PC-9 (cell line): ENCODE measurements at regions not wholly inside any gene's neighbourhood (a gene's known extent, or its start where the extent isn't known, plus 50 kb on each side); places are given as distances from the start of the nearest gene placed in this dataset.

Experiments used
- BruUV-seq: library from RNA; stranded (reverse); fragments of 400-500 nt; replicated peaks from 2 replicates; lab custom pipeline; 2021; lab: Mats Ljungman, UMichigan
- CTCF ChIA-PET: fragments of 300-600 bp; sonication (Branson Sonifier 250); formaldehyde crosslinking; loops from one replicate; lab custom pipeline; 2022; ENCODE audit warnings: antibody characterized with exemption; lab: Charles Lee
- POLR2A ChIA-PET: fragments of 300-600 bp; sonication (Branson Sonifier 250); formaldehyde crosslinking; loops from one replicate; lab custom pipeline; 2022; ENCODE audit warnings: antibody characterized with exemption; ENCODE audit not compliant: unreplicated experiment; lab: Charles Lee
- DNase-seq, 2 experiments: peaks; one replicate each; pipeline versions ENCODE4 v3.0.0 to v3.0.0-alpha.2; 2015 to 2022; ENCODE audit warnings: mixed read lengths in 1 of 2
- H2AFZ ChIP-seq: fragments of 200-600 bp; sonication (generic); 2 replicates; pipeline ENCODE4 v1.8.1; 2017; ENCODE audit warnings: antibody characterized with exemption
- H3F3A ChIP-seq: fragments of 200-600 bp; sonication (generic); 2 replicates; pipeline ENCODE4 v1.8.1; 2017; ENCODE audit warnings: antibody characterized with exemption, mild to moderate bottlenecking, low read depth; ENCODE audit not compliant: insufficient read depth
- H3K27ac ChIP-seq: fragments of 200-600 bp; sonication (generic); 2 replicates; pipeline ENCODE4 v1.6.1; 2016; ENCODE audit warnings: mixed run types
- H3K27me3 ChIP-seq: fragments of 200-600 bp; sonication (generic); 2 replicates; pipeline ENCODE4 v1.6.1; 2016; ENCODE audit warnings: low read depth, mixed run types; ENCODE audit not compliant: insufficient read depth
- H3K36me3 ChIP-seq: fragments of 200-600 bp; sonication (generic); 2 replicates; pipeline ENCODE4 v1.6.1; 2016; ENCODE audit warnings: low read depth, mixed run types
- H3K4me1 ChIP-seq: fragments of 200-600 bp; sonication (generic); replicated peaks from 2 replicates; pipeline ENCODE4 v1.6.1; 2016; ENCODE audit warnings: mixed run types; ENCODE audit not compliant: insufficient read depth
- H3K4me2 ChIP-seq: fragments of 200-600 bp; sonication (generic); 2 replicates; pipeline ENCODE4 v1.6.1; 2017; ENCODE audit warnings: mixed run types
- H3K4me3 ChIP-seq: fragments of 200-600 bp; sonication (generic); 2 replicates; pipeline ENCODE4 v1.6.1; 2016; ENCODE audit warnings: mixed run types
- H3K79me2 ChIP-seq: fragments of 200-600 bp; sonication (generic); 2 replicates; pipeline ENCODE4 v1.6.1; 2017; ENCODE audit warnings: low read depth, mixed run types
- H3K9me2 ChIP-seq: fragments of 200-600 bp; sonication (generic); 2 replicates; pipeline ENCODE4 v1.8.1; 2017; ENCODE audit warnings: mild to moderate bottlenecking; ENCODE audit not compliant: insufficient read depth
- H3K9me3 ChIP-seq: fragments of 200-600 bp; sonication (generic); 2 replicates; pipeline ENCODE4 v1.8.1; 2016; ENCODE audit warnings: low read depth; ENCODE audit not compliant: insufficient read depth
- H4K20me1 ChIP-seq: fragments of 200-600 bp; sonication (generic); 2 replicates; pipeline ENCODE4 v1.8.1; 2017; ENCODE audit not compliant: insufficient read depth
- EZH2 ChIP-seq: fragments of 200-600 bp; sonication (generic); IDR thresholded peaks from 2 replicates; pipeline ENCODE4 v1.8.0; 2017; ENCODE audit warnings: antibody characterized with exemption, low read depth
- intact Hi-C: fragments of 100-400 bp; cut with micrococcal nuclease; formaldehyde crosslinking; loops from one replicate; pipeline ENCODE4 v1.10.0; 2022; ENCODE audit not compliant: unreplicated experiment
- TF ChIP-seq, protein P1 (sequence below): fragments of 200-600 bp; sonication (generic); conservative IDR thresholded peaks from 2 replicates; pipeline ENCODE4 v1.6.1; 2017; ENCODE audit warnings: mixed run types, antibody characterized with exemption, mild to moderate bottlenecking, moderate library complexity

DNA sequence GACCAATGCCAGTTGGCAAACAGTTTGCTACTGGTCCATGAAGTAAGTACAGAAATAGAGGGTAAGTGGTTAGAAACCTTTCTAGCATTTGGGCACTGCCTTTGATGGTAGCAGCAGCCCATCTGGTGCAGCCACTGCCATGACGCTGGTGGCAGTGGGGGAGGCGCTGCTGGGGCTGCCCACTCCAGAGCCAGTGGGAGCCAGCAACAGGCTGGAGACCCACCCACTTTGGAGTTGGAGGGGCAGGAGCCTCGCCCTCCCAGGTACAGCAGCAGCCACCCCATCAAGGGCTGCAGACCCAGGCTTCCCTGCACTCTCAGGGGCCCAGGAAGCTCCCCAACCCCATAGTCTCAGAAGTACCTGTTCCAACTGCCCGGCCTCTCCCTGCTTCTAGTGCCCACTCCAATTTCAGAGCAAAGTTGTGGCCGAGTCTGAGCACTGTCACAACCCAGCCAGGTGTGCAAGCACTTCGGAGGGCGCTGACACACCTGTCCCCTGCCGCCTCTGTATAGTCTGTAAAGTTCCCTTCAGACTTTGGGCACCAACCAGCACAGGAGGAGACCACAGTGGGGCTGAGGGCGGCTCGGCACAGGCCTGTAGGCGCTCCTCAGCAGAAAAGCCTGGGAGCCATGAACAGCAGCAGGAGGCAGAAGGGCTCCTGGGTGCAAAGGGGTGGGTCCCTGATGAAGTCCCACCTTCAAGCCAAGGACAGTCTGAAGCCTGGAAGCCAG, 125.6 kb upstream of the CCDC150 start:
- Histone ChIP-seq H2AFZ (no peak overlapping the region), H3F3A (no peaks in the 10 kb centered on the region), H3K9me2 (no peaks in the 10 kb centered on the region), H3K4me2 (no peak overlapping the region), H3K9me3 (no peaks in the 10 kb centered on the region), H3K27me3 (no peaks in the 10 kb centered on the region), H4K20me1 (no peaks in the 10 kb centered on the region), H3K4me1 (no peaks in the 10 kb centered on the region), H3K36me3 (no peaks in the 10 kb centered on the region), H3K79me2 (no peaks in the 10 kb centered on the region), H3K27ac (no peak overlapping the region), H3K4me3 (no peak overlapping the region)
- POLR2A ChIA-PET = no interaction called here
- no peak for DNase-seq
- no TSS peak for BruUV-seq
- no peak for TF ChIP-seq EZH2
- TF ChIP-seq, protein P1, sequence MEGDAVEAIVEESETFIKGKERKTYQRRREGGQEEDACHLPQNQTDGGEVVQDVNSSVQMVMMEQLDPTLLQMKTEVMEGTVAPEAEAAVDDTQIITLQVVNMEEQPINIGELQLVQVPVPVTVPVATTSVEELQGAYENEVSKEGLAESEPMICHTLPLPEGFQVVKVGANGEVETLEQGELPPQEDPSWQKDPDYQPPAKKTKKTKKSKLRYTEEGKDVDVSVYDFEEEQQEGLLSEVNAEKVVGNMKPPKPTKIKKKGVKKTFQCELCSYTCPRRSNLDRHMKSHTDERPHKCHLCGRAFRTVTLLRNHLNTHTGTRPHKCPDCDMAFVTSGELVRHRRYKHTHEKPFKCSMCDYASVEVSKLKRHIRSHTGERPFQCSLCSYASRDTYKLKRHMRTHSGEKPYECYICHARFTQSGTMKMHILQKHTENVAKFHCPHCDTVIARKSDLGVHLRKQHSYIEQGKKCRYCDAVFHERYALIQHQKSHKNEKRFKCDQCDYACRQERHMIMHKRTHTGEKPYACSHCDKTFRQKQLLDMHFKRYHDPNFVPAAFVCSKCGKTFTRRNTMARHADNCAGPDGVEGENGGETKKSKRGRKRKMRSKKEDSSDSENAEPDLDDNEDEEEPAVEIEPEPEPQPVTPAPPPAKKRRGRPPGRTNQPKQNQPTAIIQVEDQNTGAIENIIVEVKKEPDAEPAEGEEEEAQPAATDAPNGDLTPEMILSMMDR = no peak
- CTCF ChIA-PET = no interaction called here
- intact Hi-C loops = no loop called here

DNA sequence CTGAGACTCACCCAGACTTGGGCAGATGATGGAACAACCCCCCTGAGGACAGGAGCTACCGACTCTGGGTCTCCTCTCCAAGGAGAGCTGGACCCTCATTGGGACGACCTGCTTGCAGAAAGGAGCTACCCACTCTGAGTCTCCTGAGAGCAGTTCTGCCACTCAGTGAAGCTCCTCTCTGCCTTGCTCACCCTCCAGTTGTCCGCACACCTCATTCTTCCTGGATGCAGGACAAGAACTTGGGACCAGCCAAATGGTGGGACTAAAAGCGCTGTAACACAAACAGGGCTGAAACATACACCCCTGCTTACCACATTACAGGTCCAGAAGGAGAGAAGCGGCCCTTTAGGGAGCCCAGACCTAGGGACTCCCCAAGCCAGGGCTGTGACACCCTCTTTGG, 124.9 kb upstream of the CCDC150 start:
- ChIA-PET CTCF (no interaction called here), POLR2A (no interaction called here)
- no peaks in the 10 kb centered on the region for H3K9me3 ChIP-seq
- no peak overlapping the region for H3K27ac ChIP-seq
- no peaks in the 10 kb centered on the region for H3K79me2 ChIP-seq
- no peak overlapping the region for H2AFZ ChIP-seq
- BruUV-seq = no TSS peak
- H3K36me3 ChIP-seq = no peaks in the 10 kb centered on the region
- no peaks in the 10 kb centered on the region for H3K4me1 ChIP-seq
- H3K4me3 ChIP-seq = no peak overlapping the region
- DNase-seq = no peak
- no peaks in the 10 kb centered on the region for H3F3A ChIP-seq
- TF ChIP-seq, protein P1 = no peak
- no peak for TF ChIP-seq EZH2
- no peaks in the 10 kb centered on the region for H4K20me1 ChIP-seq
- no peaks in the 10 kb centered on the region for H3K9me2 ChIP-seq
- no peaks in the 10 kb centered on the region for H3K27me3 ChIP-seq
- H3K4me2 ChIP-seq = no peak overlapping the region
- intact Hi-C loops = no loop called here

DNA sequence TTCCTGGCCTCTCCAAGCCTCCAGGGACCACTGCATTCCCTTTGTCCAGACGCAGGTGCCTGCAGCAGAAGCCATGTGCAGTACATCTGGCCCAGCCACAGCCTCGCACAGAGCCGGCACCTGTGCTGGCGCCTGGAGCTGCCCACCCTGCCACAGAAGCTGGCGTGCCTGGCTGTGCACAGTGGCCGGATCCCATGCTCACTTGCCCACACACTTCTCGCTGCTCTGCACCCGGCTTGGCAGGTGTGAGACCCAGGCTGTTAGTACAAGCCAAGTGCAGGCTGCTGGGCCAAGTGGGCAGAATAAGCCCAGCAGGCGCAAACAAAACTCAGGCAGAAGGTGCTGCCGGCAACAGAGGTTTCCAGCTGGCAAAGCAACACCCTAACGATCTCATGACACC, 124.5 kb upstream of the CCDC150 start:
- no peak overlapping the region for H3K27ac ChIP-seq
- H2AFZ ChIP-seq = no peak overlapping the region
- H3F3A ChIP-seq = no peaks in the 10 kb centered on the region
- no peaks in the 10 kb centered on the region for H3K36me3 ChIP-seq
- ChIA-PET CTCF (no interaction called here), POLR2A (no interaction called here)
- H3K4me1 ChIP-seq = no peaks in the 10 kb centered on the region
- no peak for DNase-seq
- no peaks in the 10 kb centered on the region for H3K27me3 ChIP-seq
- H3K9me2 ChIP-seq = no peaks in the 10 kb centered on the region
- no peak for TF ChIP-seq EZH2
- TF ChIP-seq, protein P1 = no peak
- BruUV-seq = no TSS peak
- intact Hi-C loops = no loop called here
- no peak overlapping the region for H3K4me3 ChIP-seq
- H3K9me3 ChIP-seq = no peaks in the 10 kb centered on the region
- no peaks in the 10 kb centered on the region for H4K20me1 ChIP-seq
- no peaks in the 10 kb centered on the region for H3K79me2 ChIP-seq
- no peak overlapping the region for H3K4me2 ChIP-seq
